CD14-positive monocyte (primary cell): ENCODE measurements at regions not wholly inside any gene's neighbourhood (a gene's known extent, or its start where the extent isn't known, plus 50 kb on each side); places are given as distances from the start of the nearest gene placed in this dataset.

ENCODE experiments used
- DNase-seq, 3 donors: peaks; one replicate each; pipeline ENCODE4 v3.0.0-alpha.2; 2011 to 2022
- H2AFZ ChIP-seq: 2 replicates; pipeline ENCODE4 v1.6.0; 2012; ENCODE audit warnings: mild to moderate bottlenecking, low read depth, low read length, inconsistent platforms; ENCODE audit not compliant: insufficient read depth, poor library complexity, severe bottlenecking
- H3K27ac ChIP-seq, 2 donors: 1 replicate in 1 of 2; 2 replicates in 1 of 2; pipeline ENCODE4 v1.5.1; 2012 to 2013; ENCODE audit warnings: low read length in 2 of 2, control low read depth in 1 of 2, inconsistent platforms in 1 of 2, low read depth in 1 of 2, mild to moderate bottlenecking in 1 of 2
- H3K27me3 ChIP-seq, 2 donors: one replicate each; pipeline versions ENCODE4 v1.6.0 to v1.6.1; 2011 to 2013; ENCODE audit warnings: low read length in 2 of 2; ENCODE audit not compliant: control insufficient read depth in 2 of 2, insufficient read depth in 2 of 2
- H3K36me3 ChIP-seq, 2 donors: replicated peaks in 1 of 2; 1 replicate in 1 of 2; 2 replicates in 1 of 2; pipeline versions ENCODE4 v1.5.1 to v1.6.1; 2012 to 2013; ENCODE audit warnings: low read length in 2 of 2, control low read depth in 1 of 2, inconsistent platforms in 1 of 2, mild to moderate bottlenecking in 1 of 2; ENCODE audit not compliant: insufficient read depth in 2 of 2, control insufficient read depth in 1 of 2
- H3K4me1 ChIP-seq, 2 donors: 1 replicate in 1 of 2; 2 replicates in 1 of 2; pipeline versions ENCODE4 v1.5.1 to v1.6.1; 2012 to 2013; ENCODE audit warnings: low read length in 2 of 2, control low read depth in 1 of 2, inconsistent platforms in 1 of 2, mild to moderate bottlenecking in 1 of 2, moderate library complexity in 1 of 2; ENCODE audit not compliant: insufficient read depth in 2 of 2, control insufficient read depth in 1 of 2
- H3K4me2 ChIP-seq: replicated peaks from 2 replicates; pipeline ENCODE3; 2012; ENCODE audit warnings: low read length, moderate library complexity, mild to moderate bottlenecking; ENCODE audit not compliant: poor library complexity, severe bottlenecking; ENCODE audit errors: extremely low read depth
- H3K4me3 ChIP-seq, 3 experiments: fragments of 200-600 bp in 1 of 3; sonication (generic) in 1 of 3; replicated peaks in 1 of 3; 1 replicate in 2 of 3; 2 replicates in 1 of 3; pipeline ENCODE4 v1.5.1; 2011 to 2013; ENCODE audit warnings: low read length in 3 of 3, mild to moderate bottlenecking in 3 of 3, control low read depth in 2 of 3, low read depth in 2 of 3, inconsistent platforms in 1 of 3, moderate library complexity in 1 of 3
- H3K79me2 ChIP-seq: 2 replicates; pipeline ENCODE4 v1.6.0; 2012; ENCODE audit warnings: mild to moderate bottlenecking, control low read depth, inconsistent platforms, low read length, moderate library complexity; ENCODE audit not compliant: insufficient read depth
- H3K9ac ChIP-seq: 2 replicates; pipeline ENCODE4 v1.6.0; 2017; ENCODE audit warnings: low read length, mild to moderate bottlenecking; ENCODE audit not compliant: insufficient read depth, poor library complexity, severe bottlenecking
- H3K9me3 ChIP-seq, 2 donors: replicated peaks in 1 of 2; 1 replicate in 1 of 2; 2 replicates in 1 of 2; pipeline versions ENCODE4 v1.5.1 to v1.6.1; 2012 to 2013; ENCODE audit warnings: low read length in 2 of 2, control low read depth in 1 of 2; ENCODE audit not compliant: control insufficient read depth in 1 of 2, insufficient read depth in 1 of 2
- H4K20me1 ChIP-seq: 2 replicates; pipeline ENCODE4 v1.6.0; 2012; ENCODE audit warnings: mild to moderate bottlenecking, low read length, control low read depth, moderate library complexity; ENCODE audit not compliant: insufficient read depth
- H3K27ac Mint-ChIP-seq, 7 donors: one replicate each; pipeline ENCODE4 v1.8.0; 2020; ENCODE audit warnings: mild to moderate bottlenecking in 7 of 7, mixed read lengths in 7 of 7, moderate library complexity in 6 of 7, inconsistent platforms in 2 of 7
- H3K27me3 Mint-ChIP-seq, 3 donors: one replicate each; pipeline ENCODE4 v1.8.0; 2021 to 2022; ENCODE audit warnings: low read depth in 3 of 3, mild to moderate bottlenecking in 3 of 3, mixed read lengths in 3 of 3, moderate library complexity in 3 of 3, inconsistent platforms in 1 of 3
- H3K36me3 Mint-ChIP-seq, 2 donors: one replicate each; pipeline ENCODE4 v1.8.0; 2020; ENCODE audit warnings: mixed read lengths in 2 of 2, inconsistent platforms in 1 of 2, mild to moderate bottlenecking in 1 of 2
- H3K4me1 Mint-ChIP-seq: one replicate; pipeline ENCODE4 v1.8.0; 2020; ENCODE audit warnings: mild to moderate bottlenecking, mixed read lengths
- H3K4me3 Mint-ChIP-seq, 2 donors: one replicate each; pipeline ENCODE4 v1.8.0; 2020; ENCODE audit warnings: mild to moderate bottlenecking in 2 of 2, mixed read lengths in 2 of 2, moderate library complexity in 1 of 2
- H3K9me3 Mint-ChIP-seq, 7 donors: one replicate each; pipeline ENCODE4 v1.8.0; 2020 to 2022; ENCODE audit warnings: mixed read lengths in 7 of 7, mild to moderate bottlenecking in 6 of 7, moderate library complexity in 6 of 7, inconsistent platforms in 2 of 7
- CTCF ChIP-seq: fragments of 200-600 bp; IDR thresholded peaks from one replicate; pipeline ENCODE4 v1.8.0; 2022; ENCODE audit warnings: antibody characterized with exemption, mild to moderate bottlenecking
- WGBS: methylation state at CpG from one replicate; pipeline ENCODE4 v1.1.5; 2013; ENCODE audit warnings: missing lambda C conversion rate; ENCODE audit not compliant: insufficient coverage; 5-methylcytosine and 5-hydroxymethylcytosine counted together
- intact Hi-C, 2 donors: fragments of 100-400 bp; cut with micrococcal nuclease; formaldehyde crosslinking; loops; one replicate each; pipeline versions ENCODE4 v1.15.0 to v1.15.1; 2023

GRCh38 chr11:134905928-134906327 lies 493.9 kb upstream of the B3GAT1 start:
- no peak overlapping the region for H3K4me2 ChIP-seq
- H3K79me2 ChIP-seq, result no peaks in the 10 kb centered on the region
- H3K4me1 ChIP-seq, result no peaks in the 10 kb centered on the region
- no peak overlapping the region for H3K27ac ChIP-seq
- no peak overlapping the region for H3K4me3 ChIP-seq
- Mint-ChIP-seq H3K4me3 (no peak overlapping the region), H3K9me3 (peaks cover 0 to 3% (median 0%) of the 10 kb centered on the region in 7 donors), H3K27ac (no peak overlapping the region), H3K4me1 (no peaks in the 10 kb centered on the region), H3K36me3 (no peaks in the 10 kb centered on the region), H3K27me3 (peaks cover 0 to 3% (median 2%) of the 10 kb centered on the region in 3 donors)
- H3K9ac ChIP-seq, result no peak overlapping the region
- H3K36me3 ChIP-seq, result no peaks in the 10 kb centered on the region
- no peak overlapping the region for H2AFZ ChIP-seq
- H3K9me3 ChIP-seq, result no peaks in the 10 kb centered on the region
- TF ChIP-seq CTCF, result no peak
- WGBS, result 80% methylated on average over 14 of the region's 14 CpGs
- DNase-seq, result no peak
- H3K27me3 ChIP-seq, result no peaks in the 10 kb centered on the region
- H4K20me1 ChIP-seq, result no peaks in the 10 kb centered on the region
- intact Hi-C loops, result no loop called here

GRCh38 chr11:134905517-134905916 lies 493.5 kb upstream of the B3GAT1 start:
- H3K27me3 Mint-ChIP-seq, result peaks cover 0 to 3% (median 2%) of the 10 kb centered on the region in 3 donors
- WGBS, result 78% methylated on average over 2 of the region's 2 CpGs
- Histone ChIP-seq H3K9ac (no peak overlapping the region), H3K27me3 (no peaks in the 10 kb centered on the region), H3K36me3 (no peaks in the 10 kb centered on the region), H3K79me2 (no peaks in the 10 kb centered on the region), H4K20me1 (no peaks in the 10 kb centered on the region), H2AFZ (no peak overlapping the region), H3K4me1 (no peaks in the 10 kb centered on the region), H3K27ac (no peak overlapping the region), H3K4me3 (no peak overlapping the region), H3K9me3 (no peaks in the 10 kb centered on the region), H3K4me2 (no peak overlapping the region)
- H3K36me3 Mint-ChIP-seq, result no peaks in the 10 kb centered on the region
- no peaks in the 10 kb centered on the region for H3K4me1 Mint-ChIP-seq
- no peak for TF ChIP-seq CTCF
- intact Hi-C loops, result no loop called here
- no peak for DNase-seq
- peaks cover 0 to 3% (median 0%) of the 10 kb centered on the region in 7 donors for H3K9me3 Mint-ChIP-seq
- H3K27ac Mint-ChIP-seq, result no peak overlapping the region
- no peak overlapping the region for H3K4me3 Mint-ChIP-seq
